Liver (tissue), 3 donors: ENCODE measurements at regions not wholly inside any gene's neighbourhood (a gene's known extent, or its start where the extent isn't known, plus 50 kb on each side); places are given as distances from the start of the nearest gene placed in this dataset.

Experiments
- CTCF ChIP-seq: fragments of 150-350 bp; IDR thresholded peaks from 2 replicates; pipeline ENCODE4 v1.5.1; 2017; ENCODE audit warnings: improper control_type of control experiment, low read depth, low read length; ENCODE audit not compliant: missing input control
- GABPA ChIP-seq, 2 donors: IDR thresholded peaks in 1 of 2; conservative IDR thresholded peaks in 1 of 2; 2 replicates each; pipeline ENCODE4 v1.6.1; 2016; ENCODE audit warnings: antibody characterized with exemption in 2 of 2, mild to moderate bottlenecking in 1 of 2, moderate library complexity in 1 of 2
- JUND ChIP-seq, 2 donors: IDR thresholded peaks; 2 replicates each; pipeline ENCODE4 v1.6.1; 2016; ENCODE audit warnings: antibody characterized with exemption in 2 of 2
- MAX ChIP-seq: IDR thresholded peaks from 2 replicates; pipeline ENCODE4 v1.6.1; 2016; ENCODE audit warnings: antibody characterized with exemption
- SP1 ChIP-seq: IDR thresholded peaks from 2 replicates; pipeline ENCODE4 v1.6.1; 2018; ENCODE audit warnings: antibody characterized with exemption, mild to moderate bottlenecking
- TAF1 ChIP-seq: conservative IDR thresholded peaks from 2 replicates; pipeline ENCODE4 v1.6.1; 2016; ENCODE audit warnings: antibody characterized with exemption, mild to moderate bottlenecking
- TF ChIP-seq, protein P1 (sequence below): IDR thresholded peaks from 2 replicates; pipeline ENCODE4 v1.6.1; 2016; ENCODE audit warnings: antibody characterized with exemption
- TF ChIP-seq, protein P2 (sequence below): IDR thresholded peaks from 2 replicates; pipeline ENCODE4 v1.6.1; 2016; ENCODE audit warnings: antibody characterized with exemption, mild to moderate bottlenecking
- donor health status: healthy.
- donor health status: healthy.

DNA sequence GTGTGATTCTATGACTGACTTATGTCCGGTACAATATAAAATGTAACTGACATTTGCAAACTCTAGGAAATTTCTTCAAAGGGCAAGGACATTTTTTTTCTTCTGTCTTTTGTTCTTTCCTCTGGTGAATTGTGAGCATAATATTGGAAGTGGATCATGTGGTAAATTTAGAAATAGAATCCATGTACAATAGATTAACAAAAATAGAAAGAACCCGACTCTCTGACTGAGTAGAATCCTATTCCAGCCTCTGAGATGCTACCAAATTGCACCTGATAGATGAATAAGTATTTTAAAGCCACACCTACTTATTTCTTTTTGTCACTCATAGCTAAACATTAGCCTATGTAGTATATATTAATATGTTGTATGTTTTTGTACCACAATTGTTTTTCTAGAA lies 860.3 kb downstream of the LUZP2 start:
- TF ChIP-seq MAX (no peak), CTCF (no peak), GABPA (IDR thresholded peaks at IDR 0.05 in 1 of 2, conservative IDR thresholded peaks at IDR 0.05 in 1 of 2) (no peak), SP1 (no peak), TAF1 (no peak), JUND (IDR thresholded peaks at IDR 0.05) (no peak)
- TF ChIP-seq, protein P1, sequence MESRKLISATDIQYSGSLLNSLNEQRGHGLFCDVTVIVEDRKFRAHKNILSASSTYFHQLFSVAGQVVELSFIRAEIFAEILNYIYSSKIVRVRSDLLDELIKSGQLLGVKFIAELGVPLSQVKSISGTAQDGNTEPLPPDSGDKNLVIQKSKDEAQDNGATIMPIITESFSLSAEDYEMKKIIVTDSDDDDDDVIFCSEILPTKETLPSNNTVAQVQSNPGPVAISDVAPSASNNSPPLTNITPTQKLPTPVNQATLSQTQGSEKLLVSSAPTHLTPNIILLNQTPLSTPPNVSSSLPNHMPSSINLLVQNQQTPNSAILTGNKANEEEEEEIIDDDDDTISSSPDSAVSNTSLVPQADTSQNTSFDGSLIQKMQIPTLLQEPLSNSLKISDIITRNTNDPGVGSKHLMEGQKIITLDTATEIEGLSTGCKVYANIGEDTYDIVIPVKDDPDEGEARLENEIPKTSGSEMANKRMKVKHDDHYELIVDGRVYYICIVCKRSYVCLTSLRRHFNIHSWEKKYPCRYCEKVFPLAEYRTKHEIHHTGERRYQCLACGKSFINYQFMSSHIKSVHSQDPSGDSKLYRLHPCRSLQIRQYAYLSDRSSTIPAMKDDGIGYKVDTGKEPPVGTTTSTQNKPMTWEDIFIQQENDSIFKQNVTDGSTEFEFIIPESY: no peak
- TF ChIP-seq, protein P2, sequence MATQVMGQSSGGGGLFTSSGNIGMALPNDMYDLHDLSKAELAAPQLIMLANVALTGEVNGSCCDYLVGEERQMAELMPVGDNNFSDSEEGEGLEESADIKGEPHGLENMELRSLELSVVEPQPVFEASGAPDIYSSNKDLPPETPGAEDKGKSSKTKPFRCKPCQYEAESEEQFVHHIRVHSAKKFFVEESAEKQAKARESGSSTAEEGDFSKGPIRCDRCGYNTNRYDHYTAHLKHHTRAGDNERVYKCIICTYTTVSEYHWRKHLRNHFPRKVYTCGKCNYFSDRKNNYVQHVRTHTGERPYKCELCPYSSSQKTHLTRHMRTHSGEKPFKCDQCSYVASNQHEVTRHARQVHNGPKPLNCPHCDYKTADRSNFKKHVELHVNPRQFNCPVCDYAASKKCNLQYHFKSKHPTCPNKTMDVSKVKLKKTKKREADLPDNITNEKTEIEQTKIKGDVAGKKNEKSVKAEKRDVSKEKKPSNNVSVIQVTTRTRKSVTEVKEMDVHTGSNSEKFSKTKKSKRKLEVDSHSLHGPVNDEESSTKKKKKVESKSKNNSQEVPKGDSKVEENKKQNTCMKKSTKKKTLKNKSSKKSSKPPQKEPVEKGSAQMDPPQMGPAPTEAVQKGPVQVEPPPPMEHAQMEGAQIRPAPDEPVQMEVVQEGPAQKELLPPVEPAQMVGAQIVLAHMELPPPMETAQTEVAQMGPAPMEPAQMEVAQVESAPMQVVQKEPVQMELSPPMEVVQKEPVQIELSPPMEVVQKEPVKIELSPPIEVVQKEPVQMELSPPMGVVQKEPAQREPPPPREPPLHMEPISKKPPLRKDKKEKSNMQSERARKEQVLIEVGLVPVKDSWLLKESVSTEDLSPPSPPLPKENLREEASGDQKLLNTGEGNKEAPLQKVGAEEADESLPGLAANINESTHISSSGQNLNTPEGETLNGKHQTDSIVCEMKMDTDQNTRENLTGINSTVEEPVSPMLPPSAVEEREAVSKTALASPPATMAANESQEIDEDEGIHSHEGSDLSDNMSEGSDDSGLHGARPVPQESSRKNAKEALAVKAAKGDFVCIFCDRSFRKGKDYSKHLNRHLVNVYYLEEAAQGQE: no peak
